GM13977 (cell line): ENCODE measurements at regions not wholly inside any gene's neighbourhood (a gene's known extent, or its start where the extent isn't known, plus 50 kb on each side); places are given as distances from the start of the nearest gene placed in this dataset.

Experiments
- DNase-seq: peaks from one replicate; pipeline ENCODE4 v3.0.0; 2012; ENCODE audit warnings: low spot score
- CTCF ChIP-seq: IDR thresholded peaks from 2 replicates; pipeline ENCODE4 v1.5.1; 2012; ENCODE audit warnings: mild to moderate bottlenecking, control low read depth; ENCODE audit not compliant: insufficient read depth; ENCODE audit errors: extremely low read depth, missing control alignments
- in situ Hi-C: fragments of 300-500 bp; cut with MboI; formaldehyde crosslinking; loops from one replicate; pipeline ENCODE4 v1.12.0; 2022; ENCODE audit warnings: low sequenced_read_pairs, low pct_unique_long_range_greater_than_20kb, mixed read lengths, inconsistent platforms; ENCODE audit not compliant: unreplicated experiment

- no peak for TF ChIP-seq CTCF
- no peak for DNase-seq
- in situ Hi-C loops, result no loop called here
Observed at GRCh38 chr3:150291515-150291914, 116.6 kb upstream of the TSC22D2 start.

- in situ Hi-C loops, result loop anchor here (10.0 kb wide), 1 partner anchor 218 kb away; no protein-coding TSS in a partner anchor
- DNase-seq, result peak; percentile 33
- TF ChIP-seq CTCF, result peak; percentile 64
Observed at GRCh38 chr3:150286390-150287147, 121.5 kb upstream of the TSC22D2 start.

- no peak for DNase-seq
- in situ Hi-C loops, result loop anchor here (10.0 kb wide), 1 partner anchor 219 kb away; no protein-coding TSS in a partner anchor
- TF ChIP-seq CTCF, result no peak
Observed at GRCh38 chr3:150285601-150286000, 122.5 kb upstream of the TSC22D2 start.

- no peak for DNase-seq
- in situ Hi-C loops, result no loop called here
- no peak for TF ChIP-seq CTCF
Observed at GRCh38 chr3:150278843-150279381, 129.2 kb upstream of the TSC22D2 start.

- no peak for TF ChIP-seq CTCF
- no peak for DNase-seq
- in situ Hi-C loops, result no loop called here
Observed at GRCh38 chr3:150278195-150278594, 129.9 kb upstream of the TSC22D2 start.

GRCh38 chr3:150277444-150277843 lies 130.7 kb upstream of the TSC22D2 start:
- DNase-seq, result no peak
- TF ChIP-seq CTCF, result no peak
- in situ Hi-C loops, result no loop called here
